Mesothelial cell of epicardium (in vitro differentiated cells): ENCODE measurements at regions not wholly inside any gene's neighbourhood (a gene's known extent, or its start where the extent isn't known, plus 50 kb on each side); places are given as distances from the start of the nearest gene placed in this dataset.

Source experiments
- DNase-seq, 2 experiments: peaks; one replicate each; pipeline ENCODE4 v3.0.0; 2021; ENCODE audit warnings: low spot score in 2 of 2; ENCODE audit not compliant: unreplicated experiment in 2 of 2
- H3K27ac Mint-ChIP-seq: 2 replicates; pipeline ENCODE4 v1.8.0; 2021; ENCODE audit warnings: mixed read lengths
- H3K27me3 Mint-ChIP-seq: 2 replicates; pipeline ENCODE4 v1.8.0; 2021; ENCODE audit warnings: low read depth, mixed read lengths
- H3K36me3 Mint-ChIP-seq: 2 replicates; pipeline ENCODE4 v1.8.0; 2021; ENCODE audit warnings: mixed read lengths
- H3K4me1 Mint-ChIP-seq: 2 replicates; pipeline ENCODE4 v1.8.0; 2021; ENCODE audit warnings: mixed read lengths
- H3K4me3 Mint-ChIP-seq: 2 replicates; pipeline ENCODE4 v1.8.0; 2021; ENCODE audit warnings: mild to moderate bottlenecking, moderate library complexity, mixed read lengths
- H3K9me3 Mint-ChIP-seq: 2 replicates; pipeline ENCODE4 v1.8.0; 2021; ENCODE audit warnings: mixed read lengths
- CTCF ChIP-seq: fragments of 200-600 bp; sonication (generic); IDR thresholded peaks from one replicate; pipeline ENCODE4 v1.5.0; 2021; ENCODE audit warnings: antibody characterized with exemption; ENCODE audit not compliant: unreplicated experiment

DNA sequence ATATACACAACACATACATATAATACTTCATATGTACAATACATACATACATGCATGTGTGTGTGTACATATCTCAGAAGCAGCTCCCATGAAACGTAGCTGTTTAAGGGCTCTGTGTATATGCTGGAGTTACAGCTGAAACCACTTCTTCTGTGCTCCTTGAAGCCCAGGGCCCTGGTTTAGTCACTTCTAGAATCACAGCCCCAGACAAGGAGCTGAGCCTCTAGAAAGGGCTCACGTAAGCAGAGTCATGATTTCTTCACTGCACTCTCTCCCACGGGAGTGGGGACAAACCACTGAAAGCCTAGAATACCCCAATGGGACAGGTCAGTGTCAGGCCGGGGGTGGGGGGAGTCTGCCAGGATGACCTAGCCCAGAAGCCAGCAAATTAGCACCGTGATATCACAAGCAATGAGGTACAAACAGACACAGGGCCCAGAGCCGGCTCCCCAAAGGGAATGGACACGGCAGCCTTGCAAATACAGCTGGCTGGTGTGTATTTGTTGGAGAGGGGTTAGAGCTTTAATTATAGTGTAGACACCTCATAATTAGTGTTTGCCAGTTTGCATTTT lies 90.3 kb downstream of the C1QL2 start:
- DNase-seq: no peak
- Mint-ChIP-seq H3K9me3 (peaks cover 4% of the 10 kb centered on the region), H3K36me3 (no peaks in the 10 kb centered on the region), H3K27ac (no peak overlapping the region), H3K4me1 (no peaks in the 10 kb centered on the region), H3K4me3 (no peak overlapping the region), H3K27me3 (peaks cover 3% of the 10 kb centered on the region)
- no peak for TF ChIP-seq CTCF

DNA sequence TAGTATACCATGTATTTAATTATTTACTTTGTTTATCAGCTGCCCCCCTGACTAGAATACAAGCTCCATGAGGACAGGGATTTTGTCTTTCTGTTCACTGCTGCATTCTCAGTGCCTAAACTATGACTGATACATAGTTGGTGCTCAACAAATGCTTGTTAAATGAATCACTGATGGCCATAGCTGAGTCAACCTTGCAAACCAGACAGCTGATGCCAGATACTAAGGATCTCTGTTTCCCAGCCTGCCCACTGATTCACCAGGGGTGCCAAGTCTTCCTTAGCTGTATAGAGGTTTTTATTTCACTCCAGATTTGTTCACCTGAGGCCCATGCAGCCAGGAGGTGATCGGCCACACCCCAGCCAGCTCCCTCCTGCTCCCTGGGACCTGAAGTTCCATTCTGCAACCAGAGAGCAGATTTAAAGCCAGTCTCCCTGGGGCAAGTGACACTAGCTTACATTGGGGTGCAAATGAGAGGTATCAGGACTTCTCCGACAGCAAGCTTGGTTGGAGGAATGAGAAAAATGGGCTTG lies 92.2 kb downstream of the C1QL2 start:
- no peaks in the 10 kb centered on the region for H3K36me3 Mint-ChIP-seq

DNA sequence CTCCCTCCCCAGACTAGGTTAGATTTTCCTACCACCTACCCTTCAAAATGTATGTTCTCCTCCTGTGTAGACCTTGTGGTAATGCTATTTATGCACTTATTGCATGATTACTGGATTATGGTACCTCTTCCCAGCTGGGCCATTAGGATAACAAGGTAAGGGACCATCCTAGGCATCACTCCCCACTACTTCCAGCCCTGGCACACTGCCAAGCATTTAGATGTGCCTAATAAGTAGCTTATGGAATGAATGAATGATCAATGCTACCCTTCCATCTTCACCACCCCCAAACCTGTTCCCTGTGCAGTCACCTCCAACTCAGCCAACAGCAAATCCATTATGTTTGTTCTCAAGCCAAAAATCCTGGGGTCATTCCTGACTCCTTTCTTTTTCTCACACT lies 93.4 kb downstream of the C1QL2 start:
- no peak for DNase-seq
- Mint-ChIP-seq H3K4me1 (no peaks in the 10 kb centered on the region), H3K27me3 (peaks cover 15% of the 10 kb centered on the region), H3K4me3 (no peak overlapping the region), H3K27ac (no peak overlapping the region), H3K36me3 (no peaks in the 10 kb centered on the region), H3K9me3 (peaks cover 4% of the 10 kb centered on the region)
- TF ChIP-seq CTCF: no peak

More for the DNA sequence above, 92.2 kb downstream of the C1QL2 start:
- Mint-ChIP-seq H3K4me1 (no peaks in the 10 kb centered on the region), H3K27ac (no peak overlapping the region), H3K27me3 (peaks cover 9% of the 10 kb centered on the region), H3K9me3 (peaks cover 4% of the 10 kb centered on the region), H3K4me3 (no peak overlapping the region)
- no peak for DNase-seq
- no peak for TF ChIP-seq CTCF

- Mint-ChIP-seq H3K27ac (no peak overlapping the region), H3K27me3 (peaks cover 21% of the 10 kb centered on the region), H3K9me3 (peaks cover 4% of the 10 kb centered on the region), H3K36me3 (no peaks in the 10 kb centered on the region), H3K4me3 (no peak overlapping the region), H3K4me1 (no peaks in the 10 kb centered on the region)
- no peak for TF ChIP-seq CTCF
- DNase-seq: no peak
Measured at GRCh38 chr2:119064567-119064966, 94.0 kb downstream of the C1QL2 start.

- H3K4me1 Mint-ChIP-seq: no peaks in the 10 kb centered on the region
- no peak for TF ChIP-seq CTCF
- no peak for DNase-seq
- peaks cover 8% of the 10 kb centered on the region for H3K9me3 Mint-ChIP-seq
- H3K27me3 Mint-ChIP-seq: peaks cover 34% of the 10 kb centered on the region
- H3K36me3 Mint-ChIP-seq: no peaks in the 10 kb centered on the region
- H3K4me3 Mint-ChIP-seq: no peak overlapping the region
- H3K27ac Mint-ChIP-seq: no peak overlapping the region
Measured at GRCh38 chr2:119063177-119063576, 95.4 kb downstream of the C1QL2 start.
